Heart left ventricle (tissue), 16 donors: ENCODE measurements at regions not wholly inside any gene's neighbourhood (a gene's known extent, or its start where the extent isn't known, plus 50 kb on each side); places are given as distances from the start of the nearest gene placed in this dataset.

Source experiments
- ATAC-seq, 4 donors: fragments of 200-7000 bp; cut with Tn5 transposase; one replicate each; pipeline ENCODE4 v1.9.1; 2020 to 2022; ENCODE audit warnings: moderate library complexity in 4 of 4, mild to moderate bottlenecking in 3 of 4, moderate number of reproducible peaks in 1 of 4
- DNase-seq, 5 donors: peaks; one replicate each; pipeline ENCODE4 v3.0.0-alpha.2; 2020
- H3K27ac ChIP-seq, 12 donors: fragments of 200-600 bp; sonication (generic) in 4 of 12; one replicate each; pipeline versions ENCODE4 v1.5.0 to v1.8.0; 2016 to 2022; ENCODE audit warnings: mild to moderate bottlenecking in 2 of 12
- H3K27me3 ChIP-seq, 9 donors: fragments of 200-600 bp; sonication (generic) in 2 of 9; one replicate each; pipeline versions ENCODE4 v1.5.1 to v1.8.0; 2016 to 2022; ENCODE audit warnings: mild to moderate bottlenecking in 3 of 9
- H3K36me3 ChIP-seq, 9 donors: fragments of 200-600 bp; sonication (generic) in 2 of 9; one replicate each; pipeline versions ENCODE4 v1.5.0 to v1.8.0; 2018 to 2022; ENCODE audit warnings: mild to moderate bottlenecking in 2 of 9
- H3K4me1 ChIP-seq, 12 donors: fragments of 200-600 bp; sonication (generic) in 4 of 12; one replicate each; pipeline versions ENCODE4 v1.5.0 to v1.8.0; 2016 to 2022; ENCODE audit warnings: mild to moderate bottlenecking in 3 of 12
- H3K4me3 ChIP-seq, 12 donors: fragments of 200-600 bp; sonication (generic) in 4 of 12; one replicate each; pipeline versions ENCODE4 v1.5.0 to v1.8.0; 2017 to 2022; ENCODE audit warnings: mild to moderate bottlenecking in 9 of 12, moderate library complexity in 4 of 12
- H3K9me3 ChIP-seq, 12 donors: fragments of 200-600 bp; sonication (generic) in 4 of 12; one replicate each; pipeline versions ENCODE4 v1.5.0 to v1.8.0; 2016 to 2022; ENCODE audit warnings: mild to moderate bottlenecking in 1 of 12
- CTCF ChIP-seq, 12 donors: fragments of 200-600 bp; sonication (generic) in 4 of 12; IDR thresholded peaks; one replicate each; pipeline versions ENCODE4 v1.5.0 to v1.8.0; 2018 to 2022; ENCODE audit warnings: antibody characterized with exemption in 12 of 12, mild to moderate bottlenecking in 5 of 12
- POLR2A ChIP-seq, 2 donors: fragments of 450-650 bp; IDR thresholded peaks; one replicate each; pipeline ENCODE4 v1.6.1; 2017; ENCODE audit warnings: antibody characterized with exemption in 2 of 2, mild to moderate bottlenecking in 2 of 2, moderate library complexity in 2 of 2
- WGBS, 4 donors: extraction: QIAGEN DNeasy Blood & Tissue Kit in 2 of 4; methylation state at CpG; one replicate each; pipeline versions ENCODE4 v1.1.5 to v1.1.7; 2013 to 2018; 5-methylcytosine and 5-hydroxymethylcytosine counted together
- intact Hi-C, 10 donors: fragments of 100-400 bp; cut with DNase I; formaldehyde crosslinking; loops; one replicate each; pipeline versions ENCODE4 v1.11.1 to v1.14.2; 2022
- donor health status: ischemic (EF 13 %, LVEDD 7.1; RV severe dilation, severe dysfunction).
- donor health status: healthy with polysubstance abuse.
- donor health status: DM: no; HTN: yes; CAD: no.
- donor health status: DM: no; HTN: no; CAD: no.
- donor health status: ischemic (EF 25% LVEDD 6.9; RV normal size, moderate dysfunction).
- donor health status: ischemic (EF 25% LVEDD 5.7; RV mildly dilated, moderate dysfunction).
- donor health status: healthy.
- donor health status: DM: yes; HTN: yes; CAD: no.
- donor health status: ischemic (EF 35%, LVEDD 5.7; RV mildly dilated, moderate dysfunction).
- donor health status: nonischemic (EF 11% LVEDD 7.7; RV severe dilation, severe dysfunction).
- donor health status: DM: yes; HTN: yes; CAD: no.
- donor health status: PGD.
- donor health status: ischemic (EF 29% LVEDD 5.4; RV normal size, mild dysfunction).
- donor health status: nonischemic (EF 23%, LVEDD 6.1; RV moderate dilation, normal function).

GRCh38 chr19:30824809-30825208, 452.6 kb downstream of the ZNF536 start:
- Histone ChIP-seq H3K4me1 (no peaks in the 10 kb centered on the region), H3K4me3 (no peak overlapping the region), H3K36me3 (no peaks in the 10 kb centered on the region), H3K27me3 (peaks cover 0 to 6% (median 0%) of the 10 kb centered on the region in 9 donors), H3K9me3 (peaks cover 0 to 17% (median 4%) of the 10 kb centered on the region in 12 donors), H3K27ac (no peak overlapping the region)
- DNase-seq: no peak
- 91 to 94% (median 93%) methylated on average over 2 of the region's 2 CpGs for WGBS, 4 donors
- TF ChIP-seq POLR2A (IDR thresholded peaks at IDR 0.05): no peak
- intact Hi-C loops: no loop called here
- no peak for ATAC-seq

GRCh38 chr19:30817965-30818567, 445.9 kb downstream of the ZNF536 start:
- 75 to 86% (median 80%) methylated on average over 3 of the region's 3 CpGs for whole genome bisulfite sequencing, 4 donors
- no peak for ATAC-seq

GRCh38 chr19:30817197-30817596, 445.0 kb downstream of the ZNF536 start:
- intact Hi-C loops: no loop called here
- TF ChIP-seq POLR2A (IDR thresholded peaks at IDR 0.05) (no peak), CTCF (IDR thresholded peaks at IDR 0.05) (no peak)
- Histone ChIP-seq H3K4me3 (no peak overlapping the region), H3K27ac (no peak overlapping the region), H3K9me3 (no peaks in the 10 kb centered on the region), H3K27me3 (peaks cover 0 to 18% (median 4%) of the 10 kb centered on the region in 9 donors), H3K36me3 (no peaks in the 10 kb centered on the region), H3K4me1 (no peaks in the 10 kb centered on the region)
- WGBS, 4 donors: 87 to 90% (median 88%) methylated on average over 12 of the region's 12 CpGs
- no peak for ATAC-seq
- no peak for DNase-seq

More at GRCh38 chr19:30817965-30818567, 445.9 kb downstream of the ZNF536 start:
- H3K9me3 ChIP-seq: no peaks in the 10 kb centered on the region
- H3K36me3 ChIP-seq: no peaks in the 10 kb centered on the region
- TF ChIP-seq CTCF (IDR thresholded peaks at IDR 0.05) (no peak), POLR2A (IDR thresholded peaks at IDR 0.05) (no peak)
- no peaks in the 10 kb centered on the region for H3K4me1 ChIP-seq
- intact Hi-C loops: no loop called here
- peaks cover 0 to 18% (median 4%) of the 10 kb centered on the region in 9 donors for H3K27me3 ChIP-seq
- H3K4me3 ChIP-seq: no peak overlapping the region
- DNase-seq: no peak
- H3K27ac ChIP-seq: no peak overlapping the region

- H3K4me1 ChIP-seq: no peaks in the 10 kb centered on the region
- no peaks in the 10 kb centered on the region for H3K36me3 ChIP-seq
- H3K9me3 ChIP-seq: no peaks in the 10 kb centered on the region
- no peak overlapping the region for H3K27ac ChIP-seq
- intact Hi-C loops: no loop called here
- TF ChIP-seq CTCF (IDR thresholded peaks at IDR 0.05): no peak
- TF ChIP-seq POLR2A (IDR thresholded peaks at IDR 0.05): no peak
- DNase-seq (no peak), ATAC-seq (no peak)
- peaks cover 0 to 23% (median 4%) of the 10 kb centered on the region in 9 donors for H3K27me3 ChIP-seq
- no peak overlapping the region for H3K4me3 ChIP-seq
Observed at GRCh38 chr19:30815889-30816580, 443.9 kb downstream of the ZNF536 start.
